Keratinocyte (primary cell): ENCODE measurements at regions not wholly inside any gene's neighbourhood (a gene's known extent, or its start where the extent isn't known, plus 50 kb on each side); places are given as distances from the start of the nearest gene placed in this dataset.

ENCODE experiments used
- DNase-seq: peaks from one replicate; pipeline ENCODE4 v3.0.0-alpha.2; 2011; ENCODE audit warnings: low read depth, missing footprints, low spot score
- FAIRE-seq: peaks from 2 replicates; lab custom pipeline; 2011; peaks lifted over from hg19 to GRCh38; lab: Jason Lieb, UNC
- H2AFZ ChIP-seq: 2 replicates; pipeline ENCODE4 v1.6.0; 2012; ENCODE audit warnings: low read length, control low read depth, inconsistent platforms; ENCODE audit not compliant: control insufficient read depth
- H3K27ac ChIP-seq: 2 replicates; pipeline ENCODE4 v1.5.1; 2011; ENCODE audit warnings: low read length; ENCODE audit not compliant: control insufficient read depth, insufficient read depth
- H3K27me3 ChIP-seq: 3 replicates; pipeline ENCODE4 v1.6.0; 2011; ENCODE audit warnings: low read length; ENCODE audit not compliant: control insufficient read depth, insufficient read depth; ENCODE audit errors: extremely low read depth
- H3K36me3 ChIP-seq, 2 experiments: 2 replicates in 1 of 2; 3 replicates in 1 of 2; pipeline ENCODE4 v1.5.1; 2011; ENCODE audit warnings: low read length in 2 of 2, mild to moderate bottlenecking in 1 of 2; ENCODE audit not compliant: control insufficient read depth in 2 of 2, insufficient read depth in 2 of 2; ENCODE audit errors: extremely low read depth in 1 of 2
- H3K4me1 ChIP-seq: 3 replicates; pipeline ENCODE4 v1.5.1; 2011; ENCODE audit warnings: low read length; ENCODE audit not compliant: control insufficient read depth, insufficient read depth; ENCODE audit errors: extremely low read depth
- H3K4me2 ChIP-seq: 3 replicates; pipeline ENCODE4 v1.6.0; 2011; ENCODE audit warnings: low read depth, low read length; ENCODE audit not compliant: control insufficient read depth, insufficient read depth; ENCODE audit errors: extremely low read depth
- H3K4me3 ChIP-seq, 3 experiments: fragments of 200-600 bp in 1 of 3; sonication (generic) in 1 of 3; 2 replicates in 2 of 3; 3 replicates in 1 of 3; pipeline ENCODE4 v1.5.1; 2011 to 2016; ENCODE audit warnings: low read length in 3 of 3, mild to moderate bottlenecking in 3 of 3, control low read depth in 2 of 3, inconsistent platforms in 1 of 3, low read depth in 1 of 3, mixed read lengths in 1 of 3, mixed run types in 1 of 3, moderate library complexity in 1 of 3; ENCODE audit not compliant: control insufficient read depth in 2 of 3, insufficient read depth in 2 of 3; ENCODE audit errors: extremely low read depth in 1 of 3
- H3K79me2 ChIP-seq: 2 replicates; pipeline ENCODE4 v1.6.0; 2012; ENCODE audit warnings: low read length; ENCODE audit not compliant: control insufficient read depth, insufficient read depth
- H3K9ac ChIP-seq: 3 replicates; pipeline ENCODE4 v1.6.0; 2011; ENCODE audit warnings: low read length; ENCODE audit not compliant: control insufficient read depth, insufficient read depth; ENCODE audit errors: extremely low read depth
- H3K9me1 ChIP-seq: 3 replicates; pipeline ENCODE4 v1.6.0; 2011; ENCODE audit warnings: low read length; ENCODE audit not compliant: control insufficient read depth, insufficient read depth; ENCODE audit errors: extremely low read depth
- H3K9me3 ChIP-seq: 2 replicates; pipeline ENCODE4 v1.5.1; 2012; ENCODE audit warnings: low read depth, low read length; ENCODE audit not compliant: control insufficient read depth
- H4K20me1 ChIP-seq: 3 replicates; pipeline ENCODE4 v1.6.0; 2011; ENCODE audit warnings: low read length; ENCODE audit not compliant: control insufficient read depth, insufficient read depth; ENCODE audit errors: extremely low read depth
- CTCF ChIP-seq, 3 experiments: IDR thresholded peaks in 1 of 3; conservative IDR thresholded peaks in 1 of 3; optimal IDR thresholded peaks in 1 of 3; 2 replicates in 2 of 3; 3 replicates in 1 of 3; pipeline versions ENCODE3 to v1.5.1; 2011; ENCODE audit warnings: low read length in 3 of 3, mild to moderate bottlenecking in 3 of 3, moderate library complexity in 2 of 3, control low read depth in 1 of 3, inconsistent platforms in 1 of 3; ENCODE audit not compliant: insufficient read depth in 2 of 3; ENCODE audit errors: extremely low read depth in 1 of 3
- EZH2 ChIP-seq: IDR thresholded peaks from one replicate; pipeline ENCODE4 v1.6.1; 2012; ENCODE audit warnings: inconsistent platforms, mild to moderate bottlenecking, low read length, moderate library complexity
- dilution Hi-C: fragments of 300-500 bp; cut with MboI; formaldehyde crosslinking; loops from one replicate; pipeline ENCODE4 v1.7.0; 2020; ENCODE audit warnings: low sequenced_read_pairs; ENCODE audit not compliant: extremely low pct_ligation_motif_present

- Histone ChIP-seq H3K27me3 (peaks cover 5% of the 10 kb centered on the region), H4K20me1 (no peaks in the 10 kb centered on the region), H3K36me3 (no peaks in the 10 kb centered on the region), H3K4me2 (no peak overlapping the region), H3K4me1 (no peaks in the 10 kb centered on the region), H3K9me3 (no peaks in the 10 kb centered on the region), H3K4me3 (no peak overlapping the region), H3K79me2 (no peaks in the 10 kb centered on the region), H3K9ac (no peak overlapping the region), H3K27ac (no peak overlapping the region), H2AFZ (no peak overlapping the region), H3K9me1 (no peaks in the 10 kb centered on the region)
- dilution Hi-C loops = no loop called here
- no peak for FAIRE-seq
- no peak for TF ChIP-seq CTCF (optimal IDR thresholded peaks at IDR 0.05 in 1 of 3, IDR thresholded peaks at IDR 0.05 in 1 of 3, conservative IDR thresholded peaks at IDR 0.05 in 1 of 3; ENCODE audit: extremely low read depth in 1 of 3, insufficient read depth in 2 of 3, low read length in 3 of 3)
- TF ChIP-seq EZH2 = no peak
- no peak for DNase-seq
Observed at GRCh38 chr11:116457336-116458007, 315.3 kb downstream of the BUD13 start.

- no peaks in the 10 kb centered on the region for H3K9me3 ChIP-seq
- H3K4me2 ChIP-seq = no peak overlapping the region
- no peak overlapping the region for H3K27ac ChIP-seq
- TF ChIP-seq EZH2 = no peak
- TF ChIP-seq CTCF (optimal IDR thresholded peaks at IDR 0.05 in 1 of 3, IDR thresholded peaks at IDR 0.05 in 1 of 3, conservative IDR thresholded peaks at IDR 0.05 in 1 of 3; ENCODE audit: extremely low read depth in 1 of 3, insufficient read depth in 2 of 3, low read length in 3 of 3) = no peak
- H3K36me3 ChIP-seq = no peaks in the 10 kb centered on the region
- no peaks in the 10 kb centered on the region for H3K9me1 ChIP-seq
- H3K4me1 ChIP-seq = no peaks in the 10 kb centered on the region
- DNase-seq (no peak), FAIRE-seq (no peak)
- no peaks in the 10 kb centered on the region for H3K27me3 ChIP-seq
- H2AFZ ChIP-seq = no peak overlapping the region
- no peaks in the 10 kb centered on the region for H4K20me1 ChIP-seq
- H3K4me3 ChIP-seq = no peak overlapping the region
- H3K9ac ChIP-seq = no peak overlapping the region
- H3K79me2 ChIP-seq = no peaks in the 10 kb centered on the region
- dilution Hi-C loops = no loop called here
Observed at GRCh38 chr11:116454951-116455350, 317.8 kb downstream of the BUD13 start.
